Stomach (tissue), 8 donors: ENCODE measurements at regions not wholly inside any gene's neighbourhood (a gene's known extent, or its start where the extent isn't known, plus 50 kb on each side); places are given as distances from the start of the nearest gene placed in this dataset.

Experiments used
- DNase-seq, 2 donors: peaks; one replicate each; pipeline versions ENCODE4 v3.0.0 to v3.0.0-alpha.2; 2013 to 2019
- H3K27ac ChIP-seq, 5 donors: fragments of 200-600 bp in 4 of 5; sonication (generic) in 4 of 5; one replicate each; pipeline ENCODE4 v1.5.1; 2013 to 2019; ENCODE audit warnings: mild to moderate bottlenecking in 1 of 5, moderate library complexity in 1 of 5
- H3K27me3 ChIP-seq, 3 donors: fragments of 200-600 bp; sonication (generic); one replicate each; pipeline ENCODE4 v1.5.1; 2017 to 2019; ENCODE audit warnings: mixed run types in 1 of 3
- H3K36me3 ChIP-seq, 4 donors: fragments of 200-600 bp; sonication (generic); 1 replicate in 3 of 4; 2 replicates in 1 of 4; pipeline ENCODE4 v1.5.1; 2016 to 2019
- H3K4me1 ChIP-seq, 4 donors: fragments of 200-600 bp; sonication (generic); one replicate each; pipeline ENCODE4 v1.5.1; 2016 to 2019
- H3K4me3 ChIP-seq, 4 donors: fragments of 200-600 bp; sonication (generic) in 3 of 4; one replicate each; pipeline ENCODE4 v1.5.1; 2016 to 2019; ENCODE audit warnings: mild to moderate bottlenecking in 1 of 4
- H3K9me3 ChIP-seq, 4 donors: fragments of 200-600 bp; sonication (generic); one replicate each; pipeline ENCODE4 v1.5.1; 2016 to 2019
- POLR2A ChIP-seq, 4 donors: fragments of 450-650 bp; IDR thresholded peaks; one replicate each; pipeline ENCODE4 v1.6.1; 2016; ENCODE audit warnings: antibody characterized with exemption in 4 of 4, control low read depth in 2 of 4, mild to moderate bottlenecking in 1 of 4, moderate library complexity in 1 of 4
- WGBS, 5 donors: extraction: QIAGEN DNeasy Blood & Tissue Kit in 3 of 5; methylation state at CpG; one replicate each; pipeline versions ENCODE4 v1.1.5 to v1.1.7; 2013 to 2018; 5-methylcytosine and 5-hydroxymethylcytosine counted together
- intact Hi-C: fragments of 100-400 bp; cut with DNase I; formaldehyde crosslinking; loops from one replicate; pipeline ENCODE4 v1.15.1; 2023; ENCODE audit warnings: low total_unique reads
- donor health status: healthy with polysubstance abuse.
- donor health status: Bipolar disorder and iron deficiency.
- donor health status: healthy.

DNA sequence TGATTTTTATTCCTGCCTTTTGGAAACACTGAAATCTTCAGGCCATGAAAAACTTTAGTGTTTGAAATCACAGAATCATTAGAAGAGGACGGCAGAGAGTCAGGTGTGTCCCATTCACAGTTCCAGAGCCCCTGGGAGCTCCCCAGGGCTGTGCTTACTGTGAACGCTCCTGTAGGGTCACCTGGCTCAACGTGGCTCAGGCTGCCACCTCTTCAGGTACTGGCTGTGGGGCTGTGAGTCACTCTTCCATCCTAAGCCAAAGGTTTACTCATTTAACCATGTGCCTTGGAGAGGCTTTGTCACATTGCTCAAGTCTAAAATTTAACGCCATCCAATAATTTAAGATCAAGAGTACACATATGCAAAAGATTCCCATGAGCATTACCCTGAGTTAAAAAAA, 50.2 kb upstream of the FSTL4 start:
- H3K36me3 ChIP-seq: no peaks in the 10 kb centered on the region
- WGBS, 5 donors: 49 to 68% (median 55%) methylated on average over 4 of the region's 4 CpGs
- TF ChIP-seq POLR2A (IDR thresholded peaks at IDR 0.05): no peak
- H3K4me1 ChIP-seq: no peaks in the 10 kb centered on the region
- no peaks in the 10 kb centered on the region for H3K9me3 ChIP-seq
- H3K27ac ChIP-seq: no peak overlapping the region
- peaks cover 0 to 4% (median 0%) of the 10 kb centered on the region in 3 donors for H3K27me3 ChIP-seq
- H3K4me3 ChIP-seq: no peak overlapping the region
- intact Hi-C loops: no loop called here
- no peak for DNase-seq
